HG03135 (cell line): ENCODE measurements at regions not wholly inside any gene's neighbourhood (a gene's known extent, or its start where the extent isn't known, plus 50 kb on each side); places are given as distances from the start of the nearest gene placed in this dataset.
"Not testable (repeated sequence)": the region's sequence is repeated elsewhere in the genome, so short reads cannot be mapped to it uniquely, and the experiment has no call there.

ENCODE experiments used
- ATAC-seq: cut with Tn5 transposase; IDR thresholded peaks from one replicate; pipeline ENCODE4 v1.9.1; 2021; ENCODE audit warnings: mild to moderate bottlenecking, moderate library complexity; ENCODE audit not compliant: unreplicated experiment

DNA sequence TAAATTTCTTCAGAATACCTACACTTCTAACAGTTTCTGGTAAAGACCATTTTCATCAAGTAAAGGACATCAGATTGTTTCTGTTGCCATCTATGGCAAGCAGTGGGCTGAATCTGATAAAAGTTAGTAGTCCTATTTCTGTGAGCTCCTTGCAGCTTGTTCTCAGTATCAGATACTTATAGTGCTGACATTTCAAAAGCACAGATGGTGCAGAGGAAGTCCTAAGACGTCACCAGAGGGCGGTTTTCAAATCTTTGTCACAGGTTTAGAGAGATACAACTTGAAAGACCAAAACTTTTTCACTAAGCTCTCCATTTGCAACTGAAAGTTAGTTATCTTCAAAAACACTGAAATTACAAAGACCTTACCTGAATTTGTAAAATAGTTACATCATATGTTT is 719.8 kb downstream of the SLITRK1 start:
- ATAC-seq, result no peak

- no peak for ATAC-seq
Measured at GRCh38 chr13:83153848-83154247, 728.4 kb downstream of the SLITRK1 start.

GRCh38 chr13:83151308-83151660 is 731.0 kb downstream of the SLITRK1 start:
- no peak for ATAC-seq

GRCh38 chr13:83150616-83151307 is 731.5 kb downstream of the SLITRK1 start:
- ATAC-seq, result no peak

GRCh38 chr13:83136660-83137059 is 745.6 kb downstream of the SLITRK1 start:
- no peak for ATAC-seq

DNA sequence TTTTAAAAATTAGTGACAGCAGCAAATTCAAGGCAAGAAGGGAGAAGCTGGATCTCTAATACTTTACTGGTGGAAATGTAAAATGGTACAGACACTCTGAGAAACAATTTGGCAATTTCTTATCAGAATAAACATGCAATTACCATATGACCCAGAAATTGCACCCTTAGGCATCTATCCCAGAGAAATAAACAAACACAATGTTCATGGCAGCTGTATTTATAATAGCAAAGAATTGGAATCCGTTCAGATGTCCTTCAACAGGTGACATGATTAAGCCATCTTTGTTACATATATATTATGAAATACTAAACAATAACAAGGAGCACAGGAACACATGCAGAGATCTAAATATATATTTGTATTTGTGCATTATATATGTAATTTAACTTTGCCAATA is 756.5 kb downstream of the SLITRK1 start:
- ATAC-seq, result no peak

GRCh38 chr13:83121896-83122295 is 760.4 kb downstream of the SLITRK1 start:
- no peak for ATAC-seq

DNA sequence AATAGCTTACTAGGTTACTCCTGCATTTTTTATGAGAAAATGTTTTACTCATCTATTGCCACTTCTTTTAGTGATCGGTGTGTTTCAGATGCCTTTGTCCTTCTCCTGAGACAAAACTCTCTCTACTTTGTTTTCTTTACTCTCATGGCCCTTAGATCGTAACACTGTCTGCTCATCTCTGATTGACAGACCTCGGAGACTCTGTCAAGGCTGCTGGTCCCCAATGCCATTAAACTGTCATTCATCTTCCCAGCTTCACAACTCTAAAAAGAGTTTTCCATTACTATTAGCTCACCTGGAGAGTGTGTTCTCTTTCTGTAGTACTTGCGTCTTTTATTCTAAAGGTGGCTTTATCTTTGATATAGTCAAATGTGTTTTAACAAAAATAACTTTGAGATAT is 765.2 kb downstream of the SLITRK1 start:
- no peak for ATAC-seq

GRCh38 chr13:83101574-83102247 is 780.6 kb downstream of the SLITRK1 start:
- not testable (repeated sequence) for ATAC-seq

DNA sequence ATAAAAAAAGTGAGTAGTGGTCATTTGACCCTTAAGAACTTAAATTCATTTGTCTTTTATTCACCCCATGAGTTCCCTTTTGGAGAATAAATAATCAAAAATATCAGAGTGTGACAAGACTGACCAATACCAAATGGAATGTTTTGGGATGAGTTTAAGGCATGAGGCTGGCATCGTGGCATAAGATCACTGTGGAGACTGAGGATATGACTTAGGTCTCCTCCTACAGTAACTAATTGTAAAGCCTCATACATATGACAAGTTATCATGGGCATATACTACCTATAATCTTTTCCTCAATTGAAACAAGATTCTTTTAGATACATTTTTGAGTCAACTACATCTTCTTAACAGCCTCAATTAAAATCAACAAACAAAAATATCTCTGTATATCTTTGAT is 782.0 kb downstream of the SLITRK1 start:
- no peak for ATAC-seq

- ATAC-seq, result no peak
Measured at GRCh38 chr13:83088858-83089257, 793.4 kb downstream of the SLITRK1 start.

- no peak for ATAC-seq
Measured at GRCh38 chr13:83086948-83087347, 795.3 kb downstream of the SLITRK1 start.

- no peak for ATAC-seq
Measured at GRCh38 chr13:83086088-83086487, 796.2 kb downstream of the SLITRK1 start.

DNA sequence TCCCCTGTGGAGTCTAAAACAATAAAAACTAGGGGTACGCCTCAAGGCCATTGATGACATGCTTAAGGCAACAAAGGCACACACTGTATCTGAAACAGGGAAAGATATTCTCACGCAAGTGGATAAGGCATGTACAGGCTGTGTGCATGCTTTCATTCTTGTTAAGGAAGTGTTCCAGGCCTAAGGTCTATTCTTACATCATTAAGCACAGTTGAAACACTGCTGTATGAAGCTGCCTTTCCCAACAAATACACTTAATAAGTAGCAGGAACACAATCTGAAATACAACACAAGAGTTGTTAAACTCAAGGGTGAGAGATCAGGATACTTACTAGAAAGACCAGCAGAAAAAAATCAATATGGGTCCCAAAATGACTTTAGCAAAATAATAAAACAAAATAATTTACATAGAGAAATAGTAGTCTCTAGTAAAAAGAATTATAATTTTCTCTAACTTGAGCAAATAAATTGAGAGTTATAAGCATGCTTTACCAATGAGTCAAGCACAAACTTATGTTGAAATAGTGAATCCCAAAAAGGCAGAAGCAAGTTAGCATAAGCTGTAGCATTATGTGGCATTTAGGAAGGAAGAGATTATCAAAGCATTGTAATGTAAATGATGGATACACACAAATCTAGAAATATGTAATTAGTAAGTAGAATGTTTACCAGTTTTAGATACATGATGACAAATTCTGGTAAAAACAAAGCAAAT is 796.9 kb downstream of the SLITRK1 start:
- no peak for ATAC-seq

DNA sequence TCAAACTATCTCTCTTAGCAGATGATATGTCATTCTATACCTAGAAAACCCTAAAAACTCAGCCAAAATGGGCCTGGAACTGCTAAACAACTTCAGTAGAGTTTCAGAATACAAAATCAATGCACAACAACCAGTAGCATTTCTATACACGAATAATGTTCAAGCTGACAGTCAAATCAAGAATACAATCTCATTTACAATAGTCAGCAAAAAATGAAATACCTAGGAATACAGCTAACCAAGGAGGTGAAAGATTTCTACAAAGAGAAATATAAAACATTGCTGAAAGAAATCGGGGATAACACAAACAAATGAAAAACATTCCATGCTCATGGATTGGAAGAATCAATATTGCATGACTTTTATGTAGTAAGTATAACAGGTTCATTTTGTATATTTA is 804.8 kb downstream of the SLITRK1 start:
- no peak for ATAC-seq

DNA sequence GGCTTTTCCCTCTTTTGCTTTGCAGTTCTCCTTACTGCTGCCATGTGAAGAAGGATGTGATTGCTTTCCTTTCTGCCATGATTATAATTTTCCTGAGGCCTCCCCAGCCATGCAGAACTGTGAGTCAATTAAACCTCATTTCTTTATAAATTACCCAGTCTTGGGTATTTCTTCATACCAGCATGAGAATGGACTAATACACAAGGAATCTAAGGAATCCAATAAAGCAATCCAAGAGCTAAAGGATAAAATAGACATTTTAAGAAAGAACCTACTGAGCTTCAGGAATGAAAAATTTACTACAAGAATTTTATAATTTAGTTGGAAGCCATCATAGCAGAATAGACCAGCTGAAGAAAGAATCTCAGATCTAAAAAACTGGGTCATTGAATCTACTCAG is 808.3 kb downstream of the SLITRK1 start:
- not testable (repeated sequence) for ATAC-seq

DNA sequence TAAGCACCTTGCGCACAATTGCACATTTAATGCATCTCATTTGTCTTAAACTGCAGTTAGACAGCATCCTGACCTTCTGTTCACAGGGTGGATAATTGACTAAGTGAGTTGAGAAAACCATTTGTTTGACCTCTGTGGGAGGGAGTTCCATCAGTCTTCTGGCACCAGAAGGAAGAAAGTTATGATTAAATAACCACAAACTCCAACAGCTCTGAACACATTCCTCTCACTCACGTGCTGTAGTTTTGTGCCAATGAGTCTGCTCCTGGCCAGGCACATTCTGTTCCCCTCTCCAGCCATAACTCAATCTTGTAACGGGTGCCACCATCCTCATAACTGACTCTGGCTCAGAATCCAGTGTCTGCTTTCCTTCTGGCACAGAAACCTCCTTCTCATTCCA is 817.2 kb downstream of the SLITRK1 start:
- ATAC-seq, result no peak

- ATAC-seq, result no peak
Measured at GRCh38 chr13:83057119-83057518, 825.2 kb downstream of the SLITRK1 start.

DNA sequence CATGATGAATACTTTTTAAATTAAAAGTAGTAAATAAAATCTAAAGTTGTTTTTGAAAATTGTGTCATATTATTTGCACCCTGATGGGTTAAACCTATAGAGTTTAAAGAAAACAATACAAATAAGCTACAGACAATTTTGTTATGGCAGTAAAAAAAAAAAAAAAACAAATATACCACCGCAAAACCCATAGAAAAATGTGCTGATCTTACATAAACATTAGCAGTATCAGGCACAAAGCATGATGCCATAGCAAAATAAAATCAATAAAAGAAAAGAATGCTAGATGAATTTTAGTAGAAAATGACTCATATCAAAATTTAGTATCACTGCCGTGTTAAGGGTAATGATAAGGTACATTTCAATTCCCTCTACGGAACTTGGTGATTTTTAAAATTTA is 826.0 kb downstream of the SLITRK1 start:
- no peak for ATAC-seq

GRCh38 chr13:83048419-83048818 is 833.9 kb downstream of the SLITRK1 start:
- ATAC-seq, result no peak

- ATAC-seq, result no peak
Measured at GRCh38 chr13:83024955-83025594, 857.2 kb downstream of the SLITRK1 start.

GRCh38 chr13:83024232-83024631 is 858.0 kb downstream of the SLITRK1 start:
- ATAC-seq, result no peak
